Endothelial cell of umbilical vein (primary cell): ENCODE measurements at regions not wholly inside any gene's neighbourhood (a gene's known extent, or its start where the extent isn't known, plus 50 kb on each side); places are given as distances from the start of the nearest gene placed in this dataset.

Experiments used
- BruUV-seq: library from RNA; stranded (reverse); fragments of 400-500 nt; replicated peaks from 2 replicates; lab custom pipeline; 2021; lab: Mats Ljungman, UMichigan
- CTCF ChIA-PET: fragments of 300-600, 350-600 bp; sonication (Branson Sonifier 250); formaldehyde crosslinking; loops from one replicate; lab custom pipeline; 2021; ENCODE audit warnings: antibody characterized with exemption, inconsistent platforms; lab: Charles Lee
- POLR2A ChIA-PET: fragments of 300-600, 350-600 bp; sonication (Branson Sonifier 250); formaldehyde crosslinking; loops from one replicate; lab custom pipeline; 2021; ENCODE audit warnings: antibody characterized with exemption, inconsistent platforms; lab: Charles Lee
- DNase-seq: peaks from one replicate; pipeline ENCODE4 v3.0.0-alpha.2; 2011; ENCODE audit warnings: low read depth, low spot score
- FAIRE-seq: peaks from 2 replicates; lab custom pipeline; 2011; peaks lifted over from hg19 to GRCh38; lab: Jason Lieb, UNC
- H2AFZ ChIP-seq: 2 replicates; pipeline ENCODE4 v1.6.0; 2012; ENCODE audit warnings: low read depth, low read length, control low read depth, inconsistent platforms
- H3K27ac ChIP-seq: 2 replicates; pipeline ENCODE4 v1.5.1; 2011; ENCODE audit warnings: low read depth, mild to moderate bottlenecking, control low read depth, low read length, moderate library complexity; ENCODE audit not compliant: insufficient read depth
- H3K27me3 ChIP-seq, 2 experiments: 2 replicates each; pipeline versions ENCODE4 v1.6.0 to v1.6.1; 2011; ENCODE audit warnings: low read length in 2 of 2, mixed read lengths in 1 of 2; ENCODE audit not compliant: control insufficient read depth in 2 of 2, insufficient read depth in 2 of 2
- H3K36me3 ChIP-seq, 2 experiments: 2 replicates in 1 of 2; 3 replicates in 1 of 2; pipeline ENCODE4 v1.5.1; 2011; ENCODE audit warnings: low read length in 2 of 2, mild to moderate bottlenecking in 1 of 2, moderate library complexity in 1 of 2; ENCODE audit not compliant: control insufficient read depth in 2 of 2, insufficient read depth in 2 of 2; ENCODE audit errors: extremely low read depth in 1 of 2
- H3K4me1 ChIP-seq: 3 replicates; pipeline ENCODE4 v1.5.1; 2011; ENCODE audit warnings: mild to moderate bottlenecking, low read length; ENCODE audit not compliant: control insufficient read depth, insufficient read depth; ENCODE audit errors: extremely low read depth
- H3K4me2 ChIP-seq: 2 replicates; pipeline ENCODE4 v1.6.1; 2011; ENCODE audit warnings: low read length, control low read depth, mixed read lengths; ENCODE audit not compliant: insufficient read depth
- H3K4me3 ChIP-seq, 3 experiments: fragments of 200-600 bp in 1 of 3; sonication (generic), shearing (Covaris generic) in 1 of 3; replicated peaks in 1 of 3; 2 replicates each; pipeline ENCODE4 v1.5.1; 2011 to 2016; ENCODE audit warnings: control low read depth in 3 of 3, low read length in 3 of 3, mild to moderate bottlenecking in 2 of 3, inconsistent platforms in 1 of 3, low read depth in 1 of 3, moderate library complexity in 1 of 3; ENCODE audit not compliant: insufficient read depth in 1 of 3
- H3K79me2 ChIP-seq: 2 replicates; pipeline ENCODE4 v1.6.0; 2012; ENCODE audit warnings: low read length, inconsistent platforms; ENCODE audit not compliant: control insufficient read depth, insufficient read depth
- H3K9ac ChIP-seq: replicated peaks from 2 replicates; pipeline ENCODE3; 2011; ENCODE audit warnings: low read length, control low read depth; ENCODE audit not compliant: insufficient read depth; ENCODE audit errors: extremely low read depth
- H3K9me1 ChIP-seq: replicated peaks from 3 replicates; pipeline ENCODE4 v1.6.0; 2011; ENCODE audit warnings: mild to moderate bottlenecking, low read length; ENCODE audit not compliant: control insufficient read depth, insufficient read depth; ENCODE audit errors: extremely low read depth
- H3K9me3 ChIP-seq: replicated peaks from 2 replicates; pipeline ENCODE4 v1.5.1; 2012; ENCODE audit warnings: low read length, inconsistent platforms; ENCODE audit not compliant: control insufficient read depth, insufficient read depth
- H4K20me1 ChIP-seq: replicated peaks from 2 replicates; pipeline ENCODE3; 2011; ENCODE audit warnings: mild to moderate bottlenecking, low read length; ENCODE audit not compliant: control insufficient read depth, insufficient read depth; ENCODE audit errors: extremely low read depth
- CTCF ChIP-seq, 2 donors: IDR thresholded peaks; 1 replicate in 1 of 2; 2 replicates in 1 of 2; pipeline ENCODE4 v1.5.1; 2011; ENCODE audit warnings: low read length in 2 of 2, mild to moderate bottlenecking in 2 of 2, moderate library complexity in 2 of 2, control low read depth in 1 of 2, inconsistent platforms in 1 of 2, low read depth in 1 of 2; ENCODE audit not compliant: insufficient read depth in 1 of 2; ENCODE audit errors: extremely low read depth in 1 of 2
- EZH2 ChIP-seq: IDR thresholded peaks from 2 replicates; pipeline ENCODE4 v1.6.1; 2012; ENCODE audit warnings: borderline replicate concordance, low read depth, mild to moderate bottlenecking, moderate library complexity, low read length, inconsistent platforms; ENCODE audit not compliant: severe bottlenecking
- FOS ChIP-seq: IDR thresholded peaks from 2 replicates; pipeline ENCODE4 v1.6.1; 2011; ENCODE audit warnings: mild to moderate bottlenecking, low read length, moderate library complexity, borderline replicate concordance; ENCODE audit not compliant: insufficient read depth
- GATA2 ChIP-seq: IDR thresholded peaks from 2 replicates; pipeline ENCODE4 v1.7.0; 2011; ENCODE audit warnings: low read depth, mild to moderate bottlenecking, moderate library complexity, mixed read lengths, low read length; ENCODE audit not compliant: insufficient read length, insufficient read depth
- JUN ChIP-seq: IDR thresholded peaks from 2 replicates; pipeline ENCODE4 v1.6.1; 2011; ENCODE audit warnings: borderline replicate concordance, low read depth; ENCODE audit not compliant: insufficient read length, insufficient read depth
- MAX ChIP-seq: IDR thresholded peaks from 2 replicates; pipeline ENCODE4 v1.6.1; 2011; ENCODE audit not compliant: insufficient read depth, insufficient read length
- MYC ChIP-seq: IDR thresholded peaks from one replicate; pipeline ENCODE4 v1.6.1; 2011; ENCODE audit warnings: mild to moderate bottlenecking, low read depth, low read length
- POLR2A ChIP-seq: IDR thresholded peaks from 2 replicates; pipeline ENCODE4 v1.6.1; 2012; ENCODE audit warnings: low read depth, mild to moderate bottlenecking, control low read depth, low read length
- POLR2AphosphoS5 ChIP-seq: IDR thresholded peaks from 2 replicates; pipeline ENCODE4 v1.6.1; 2012; ENCODE audit warnings: low read depth, mild to moderate bottlenecking, control low read depth, low read length, moderate library complexity; ENCODE audit not compliant: insufficient read depth
- dilution Hi-C: fragments of 300-500 bp; cut with MboI; formaldehyde crosslinking; loops from one replicate; pipeline ENCODE4 v1.15.0; 2019; ENCODE audit warnings: low sequenced_read_pairs; ENCODE audit not compliant: extremely low pct_ligation_motif_present
- intact Hi-C: fragments of 100-400 bp; cut with micrococcal nuclease; formaldehyde crosslinking; loops from one replicate; pipeline ENCODE4 v1.10.0; 2022

DNA sequence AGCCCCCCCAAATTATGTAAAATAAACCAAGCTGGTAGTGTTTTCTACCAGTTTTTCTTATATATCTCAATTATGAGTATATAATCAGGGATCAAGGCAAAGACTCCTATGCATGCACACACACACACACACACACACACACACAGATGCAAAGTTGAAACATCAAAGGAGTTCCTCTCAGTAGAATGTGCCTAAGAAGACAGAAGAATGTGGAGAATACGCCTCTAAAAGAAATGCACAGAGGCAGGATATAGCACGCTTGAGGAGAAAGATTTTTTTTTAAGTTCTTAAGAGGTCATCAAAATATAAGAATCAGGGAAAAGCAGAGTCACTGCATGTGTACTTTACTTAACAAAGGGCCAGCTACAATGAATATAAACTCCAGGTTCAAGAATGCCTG is 138.2 kb upstream of the CLEC14A start:
- Histone ChIP-seq H3K9me3 (no peaks in the 10 kb centered on the region), H3K79me2 (no peaks in the 10 kb centered on the region), H3K27ac (no peak overlapping the region), H3K4me3 (no peak overlapping the region), H3K4me1 (peaks cover 18% of the 10 kb centered on the region), H3K4me2 (no peak overlapping the region), H2AFZ (no peak overlapping the region), H3K9me1 (no peaks in the 10 kb centered on the region), H3K36me3 (no peaks in the 10 kb centered on the region), H4K20me1 (no peaks in the 10 kb centered on the region), H3K9ac (no peak overlapping the region), H3K27me3 (no peaks in the 10 kb centered on the region)
- ChIA-PET CTCF (no interaction called here), POLR2A (no interaction called here)
- BruUV-seq: no TSS peak
- FAIRE-seq (no peak), DNase-seq (no peak)
- dilution Hi-C loops: no loop called here
- intact Hi-C loops: no loop called here
- no peak for TF ChIP-seq MAX
- TF ChIP-seq JUN: no peak
- TF ChIP-seq FOS: no peak
- TF ChIP-seq EZH2: no peak
- no peak for TF ChIP-seq POLR2A
- no peak for TF ChIP-seq POLR2AphosphoS5
- no peak for TF ChIP-seq CTCF (IDR thresholded peaks at IDR 0.05; ENCODE audit: extremely low read depth in 1 of 2, insufficient read depth in 1 of 2, low read depth in 1 of 2, low read length in 2 of 2)
- TF ChIP-seq GATA2: no peak
- no peak for TF ChIP-seq MYC
